GM12875 (cell line): ENCODE measurements at regions not wholly inside any gene's neighbourhood (a gene's known extent, or its start where the extent isn't known, plus 50 kb on each side); places are given as distances from the start of the nearest gene placed in this dataset.

ENCODE experiments used
- H3K4me3 ChIP-seq: one replicate; pipeline ENCODE4 v1.5.1; 2011; ENCODE audit warnings: low read depth, low read length, control low read depth
- TF ChIP-seq, protein P1 (sequence below): IDR thresholded peaks from 2 replicates; pipeline ENCODE4 v1.5.1; 2011; ENCODE audit warnings: low read depth, mild to moderate bottlenecking, control low read depth, inconsistent platforms, low read length, moderate library complexity, borderline replicate concordance; ENCODE audit not compliant: insufficient read depth

DNA sequence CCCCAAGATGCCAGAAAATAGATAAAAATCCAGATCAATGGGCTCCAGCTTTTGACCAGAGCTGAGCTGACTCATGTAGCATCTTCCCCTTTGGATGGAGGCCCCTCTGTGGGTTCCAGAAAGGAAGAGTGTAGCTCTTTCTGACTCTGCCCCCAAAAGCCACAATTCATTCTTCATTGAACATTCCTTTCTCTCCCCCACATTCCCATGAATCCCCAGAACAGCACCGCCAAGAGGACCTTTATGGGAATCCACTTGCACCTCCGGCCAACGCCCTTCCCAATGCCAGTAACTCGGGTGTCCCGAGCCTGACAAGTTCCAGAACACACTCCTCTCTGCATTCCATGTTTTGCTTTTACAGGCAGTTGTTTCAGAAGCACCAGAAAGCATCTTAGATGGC is 210.6 kb upstream of the DIO3 start:
- TF ChIP-seq, protein P1, sequence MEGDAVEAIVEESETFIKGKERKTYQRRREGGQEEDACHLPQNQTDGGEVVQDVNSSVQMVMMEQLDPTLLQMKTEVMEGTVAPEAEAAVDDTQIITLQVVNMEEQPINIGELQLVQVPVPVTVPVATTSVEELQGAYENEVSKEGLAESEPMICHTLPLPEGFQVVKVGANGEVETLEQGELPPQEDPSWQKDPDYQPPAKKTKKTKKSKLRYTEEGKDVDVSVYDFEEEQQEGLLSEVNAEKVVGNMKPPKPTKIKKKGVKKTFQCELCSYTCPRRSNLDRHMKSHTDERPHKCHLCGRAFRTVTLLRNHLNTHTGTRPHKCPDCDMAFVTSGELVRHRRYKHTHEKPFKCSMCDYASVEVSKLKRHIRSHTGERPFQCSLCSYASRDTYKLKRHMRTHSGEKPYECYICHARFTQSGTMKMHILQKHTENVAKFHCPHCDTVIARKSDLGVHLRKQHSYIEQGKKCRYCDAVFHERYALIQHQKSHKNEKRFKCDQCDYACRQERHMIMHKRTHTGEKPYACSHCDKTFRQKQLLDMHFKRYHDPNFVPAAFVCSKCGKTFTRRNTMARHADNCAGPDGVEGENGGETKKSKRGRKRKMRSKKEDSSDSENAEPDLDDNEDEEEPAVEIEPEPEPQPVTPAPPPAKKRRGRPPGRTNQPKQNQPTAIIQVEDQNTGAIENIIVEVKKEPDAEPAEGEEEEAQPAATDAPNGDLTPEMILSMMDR = no peak

GRCh38 chr14:101351146-101351545 is 210.1 kb upstream of the DIO3 start:
- TF ChIP-seq, protein P1 = no peak
- H3K4me3 ChIP-seq = no peak overlapping the region

More for the DNA sequence above, 210.6 kb upstream of the DIO3 start:
- H3K4me3 ChIP-seq = no peak overlapping the region

GRCh38 chr14:101351769-101352168 is 209.5 kb upstream of the DIO3 start:
- no peak overlapping the region for H3K4me3 ChIP-seq
- TF ChIP-seq, protein P1 = no peak

DNA sequence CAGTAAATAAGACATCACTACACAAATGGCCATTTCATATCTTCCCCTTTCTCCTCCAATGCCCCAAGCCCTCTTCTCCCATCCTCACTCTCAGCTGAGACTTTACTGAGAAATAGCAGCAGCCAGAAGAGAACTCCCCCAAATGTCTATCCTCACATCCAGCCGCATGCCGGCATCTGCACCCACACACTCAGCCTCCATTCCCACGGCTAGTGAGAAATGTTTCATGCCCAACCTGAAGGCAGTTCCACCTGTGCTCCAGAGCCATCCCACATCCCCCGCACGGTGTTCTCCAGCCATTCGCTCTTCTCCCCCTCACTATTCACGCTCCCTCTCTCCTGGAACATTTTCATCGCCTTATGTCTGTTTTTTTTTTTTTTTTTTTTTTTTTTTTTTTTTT is 208.7 kb upstream of the DIO3 start:
- no peak overlapping the region for H3K4me3 ChIP-seq
- TF ChIP-seq, protein P1 = no peak

- TF ChIP-seq, protein P1 = no peak
- no peak overlapping the region for H3K4me3 ChIP-seq
Observed at GRCh38 chr14:101353422-101353821, 207.9 kb upstream of the DIO3 start.

DNA sequence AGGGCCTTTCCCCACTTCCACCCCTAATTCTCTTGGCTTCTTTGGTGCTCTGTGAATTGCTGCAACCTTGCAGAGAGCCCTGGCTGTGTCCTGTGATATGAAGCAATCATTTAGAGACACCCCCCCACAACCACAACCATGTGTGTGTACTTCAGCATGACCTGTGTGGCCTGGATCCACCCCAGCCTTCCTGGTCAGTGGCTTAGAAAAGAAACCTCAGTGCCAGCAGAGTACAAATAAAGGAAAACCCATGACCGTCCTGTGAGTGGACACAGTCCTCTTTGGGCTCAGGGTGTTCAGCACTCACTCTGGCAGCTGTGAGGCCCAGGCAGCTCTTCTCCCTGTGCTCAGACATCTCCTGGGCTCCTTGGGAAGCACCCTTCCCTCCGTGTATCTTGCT is 206.6 kb upstream of the DIO3 start:
- H3K4me3 ChIP-seq = no peak overlapping the region
- TF ChIP-seq, protein P1 = no peak

DNA sequence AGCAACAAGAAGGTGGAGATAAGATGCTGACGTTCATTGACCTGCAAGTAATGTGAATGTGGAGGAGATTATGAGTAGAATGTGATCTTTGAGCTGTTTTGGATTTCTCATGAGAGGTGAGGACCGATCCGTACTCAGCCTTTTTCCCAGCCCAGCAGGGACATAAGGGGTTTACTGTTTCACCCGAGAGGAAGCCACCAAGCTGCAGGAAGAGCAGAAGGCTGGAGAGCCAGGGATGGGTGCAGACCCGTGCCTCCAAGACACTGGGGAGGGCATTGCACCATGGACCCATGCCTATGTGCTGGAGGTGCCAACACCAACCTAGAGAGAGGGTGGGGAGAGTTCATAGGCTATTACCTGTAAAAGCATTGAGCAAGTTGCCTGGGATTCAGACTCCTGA is 206.0 kb upstream of the DIO3 start:
- TF ChIP-seq, protein P1 = no peak
- H3K4me3 ChIP-seq = no peak overlapping the region
